Left lung (tissue), 4 donors: ENCODE measurements at regions not wholly inside any gene's neighbourhood (a gene's known extent, or its start where the extent isn't known, plus 50 kb on each side); places are given as distances from the start of the nearest gene placed in this dataset.
A peak's percentile ranks its signal among the peaks of the same experiment; 100 is the strongest.

ENCODE experiments used
- ATAC-seq: fragments of 200-7000 bp; cut with Tn5 transposase; one replicate; pipeline ENCODE4 v1.9.1; 2020; ENCODE audit warnings: moderate library complexity
- DNase-seq, 4 donors: peaks; one replicate each; pipeline ENCODE4 v3.0.0-alpha.2; 2013 to 2020
- H3K27ac ChIP-seq, 2 donors: fragments of 200-600 bp; sonication (generic) in 1 of 2; one replicate each; pipeline versions ENCODE4 v1.5.0 to v1.8.0; 2020 to 2021
- H3K27me3 ChIP-seq, 2 donors: fragments of 200-600 bp; sonication (generic) in 1 of 2; one replicate each; pipeline versions ENCODE4 v1.5.0 to v1.8.0; 2020 to 2021
- H3K36me3 ChIP-seq, 2 donors: fragments of 200-600 bp; sonication (generic) in 1 of 2; one replicate each; pipeline versions ENCODE4 v1.5.0 to v1.8.0; 2020 to 2021
- H3K4me1 ChIP-seq, 2 donors: fragments of 200-600 bp; one replicate each; pipeline ENCODE4 v1.8.0; 2021
- H3K4me3 ChIP-seq, 2 donors: fragments of 200-600 bp; sonication (generic) in 1 of 2; one replicate each; pipeline versions ENCODE4 v1.5.0 to v1.8.0; 2020 to 2021; ENCODE audit warnings: mild to moderate bottlenecking in 1 of 2
- H3K9me3 ChIP-seq, 2 donors: fragments of 200-600 bp; sonication (generic) in 1 of 2; one replicate each; pipeline versions ENCODE4 v1.5.0 to v1.8.0; 2020 to 2021
- CTCF ChIP-seq, 2 donors: fragments of 200-600 bp; sonication (generic) in 1 of 2; IDR thresholded peaks; one replicate each; pipeline versions ENCODE4 v1.5.0 to v1.8.0; 2021; ENCODE audit warnings: antibody characterized with exemption in 2 of 2
- intact Hi-C, 2 donors: fragments of 100-400 bp; cut with DNase I; formaldehyde crosslinking; loops; one replicate each; pipeline versions ENCODE4 v1.11.2 to v1.14.2; 2022
- donor health status: DM: no; HTN: yes; CAD: no.
- donor health status: DM: no; HTN: no; CAD: no.

- Histone ChIP-seq H3K4me1 (no peaks in the 10 kb centered on the region), H3K27me3 (no peaks in the 10 kb centered on the region), H3K36me3 (no peaks in the 10 kb centered on the region), H3K27ac (no peak overlapping the region), H3K9me3 (no peaks in the 10 kb centered on the region), H3K4me3 (no peak overlapping the region)
- no peak for TF ChIP-seq CTCF (IDR thresholded peaks at IDR 0.05)
- intact Hi-C loops, result no loop called here
- no peak for ATAC-seq
- no peak for DNase-seq
Measured at GRCh38 chr14:55798406-55798805, 218.4 kb downstream of the KTN1 start.

- Histone ChIP-seq H3K4me3 (no peak overlapping the region), H3K27ac (no peak overlapping the region), H3K9me3 (no peaks in the 10 kb centered on the region), H3K36me3 (no peaks in the 10 kb centered on the region), H3K27me3 (no peaks in the 10 kb centered on the region), H3K4me1 (no peaks in the 10 kb centered on the region)
- intact Hi-C loops, result no loop called here
- DNase-seq (no peak), ATAC-seq (no peak)
- no peak for TF ChIP-seq CTCF (IDR thresholded peaks at IDR 0.05)
Measured at GRCh38 chr14:55799508-55800095, 219.6 kb downstream of the KTN1 start.

DNA sequence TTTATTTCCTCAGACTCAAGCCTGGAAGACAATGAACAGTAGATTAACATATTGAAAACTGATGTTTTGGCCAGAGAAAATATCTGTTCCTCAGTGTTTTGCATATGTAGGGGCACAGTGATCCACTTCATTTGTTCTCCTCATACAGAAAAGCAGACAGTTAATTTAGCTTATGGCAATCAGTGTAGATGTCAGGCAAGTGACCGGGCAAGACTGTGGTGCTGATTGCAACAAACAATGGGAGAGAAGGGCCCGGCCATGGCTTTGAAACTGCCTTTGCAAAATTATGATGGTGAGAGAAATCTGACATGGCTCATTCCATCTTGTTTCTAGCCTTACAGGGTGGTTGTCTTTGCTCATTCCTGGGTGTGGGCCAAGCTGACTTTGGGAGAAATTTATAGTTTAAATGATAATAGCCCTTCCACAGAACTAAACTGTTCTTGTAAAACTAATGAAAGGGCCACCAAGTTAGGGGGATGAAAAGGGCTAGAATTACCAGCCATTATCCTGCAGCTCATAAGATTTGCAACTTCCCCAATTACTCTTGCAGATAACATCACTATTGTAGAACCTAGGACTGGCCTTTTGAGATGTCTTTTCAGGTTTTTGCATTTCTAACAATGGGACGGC lies 220.3 kb downstream of the KTN1 start:
- H3K9me3 ChIP-seq, result no peaks in the 10 kb centered on the region
- ATAC-seq (no peak), DNase-seq (no peak)
- intact Hi-C loops, result no loop called here
- no peak overlapping the region for H3K27ac ChIP-seq
- no peak overlapping the region for H3K4me3 ChIP-seq
- TF ChIP-seq CTCF (IDR thresholded peaks at IDR 0.05), result no peak
- no peaks in the 10 kb centered on the region for H3K36me3 ChIP-seq
- H3K27me3 ChIP-seq, result no peaks in the 10 kb centered on the region
- H3K4me1 ChIP-seq, result no peaks in the 10 kb centered on the region

DNA sequence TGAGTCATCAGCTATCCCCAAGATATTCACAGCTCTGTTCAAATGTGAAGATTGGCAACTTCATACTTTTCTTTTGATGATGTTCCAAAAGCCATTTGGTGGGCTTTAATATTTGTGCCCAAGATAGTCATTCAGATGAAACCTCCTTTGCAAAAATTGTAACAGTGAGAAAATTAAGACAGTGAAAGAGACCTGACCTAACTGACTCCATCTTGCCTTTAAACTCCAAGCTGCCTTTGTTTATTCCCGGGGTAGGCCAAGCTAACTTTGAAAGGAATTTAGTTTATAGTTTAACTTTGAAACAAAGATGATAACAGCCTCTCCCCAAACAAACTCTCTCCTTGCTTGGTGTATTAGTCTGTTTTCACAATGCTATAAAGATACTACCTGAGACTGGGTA lies 221.1 kb downstream of the KTN1 start:
- H3K27me3 ChIP-seq, result no peaks in the 10 kb centered on the region
- no peak for DNase-seq
- no peak for ATAC-seq
- TF ChIP-seq CTCF (IDR thresholded peaks at IDR 0.05), result no peak
- no peaks in the 10 kb centered on the region for H3K36me3 ChIP-seq
- no peaks in the 10 kb centered on the region for H3K4me1 ChIP-seq
- no peak overlapping the region for H3K4me3 ChIP-seq
- intact Hi-C loops, result no loop called here
- no peak overlapping the region for H3K27ac ChIP-seq
- H3K9me3 ChIP-seq, result no peaks in the 10 kb centered on the region

GRCh38 chr14:55802986-55803872 lies 223.2 kb downstream of the KTN1 start:
- TF ChIP-seq CTCF (IDR thresholded peaks at IDR 0.05), result no peak
- intact Hi-C loops, result no loop called here
- peak; percentile 36 for ATAC-seq

More at GRCh38 chr14:55802986-55803872, 223.2 kb downstream of the KTN1 start:
- no peak overlapping the region for H3K27ac ChIP-seq
- H3K4me3 ChIP-seq, result no peak overlapping the region
- H3K36me3 ChIP-seq, result no peaks in the 10 kb centered on the region
- DNase-seq, result no peak
- peaks cover 0 to 12% of the 10 kb centered on the region in 2 donors for H3K4me1 ChIP-seq
- H3K9me3 ChIP-seq, result no peaks in the 10 kb centered on the region
- H3K27me3 ChIP-seq, result no peaks in the 10 kb centered on the region
